ENCODE measurements at regions not wholly inside any gene's neighbourhood (a gene's known extent, or its start where the extent isn't known, plus 50 kb on each side); places are given as distances from the start of the nearest gene placed in this dataset.

GRCh38 chr4:97121493-97121892, 1021.8 kb downstream of the STPG2 start:
- TF ChIP-seq CTCF (IDR thresholded peaks at IDR 0.05) = no peak
- no peak for TF ChIP-seq ZFX (IDR thresholded peaks at IDR 0.05; ENCODE audit: borderline replicate concordance)

Data from 22Rv1 (cell line).